ENCODE measurements at regions not wholly inside any gene's neighbourhood (a gene's known extent, or its start where the extent isn't known, plus 50 kb on each side); places are given as distances from the start of the nearest gene placed in this dataset.

DNA sequence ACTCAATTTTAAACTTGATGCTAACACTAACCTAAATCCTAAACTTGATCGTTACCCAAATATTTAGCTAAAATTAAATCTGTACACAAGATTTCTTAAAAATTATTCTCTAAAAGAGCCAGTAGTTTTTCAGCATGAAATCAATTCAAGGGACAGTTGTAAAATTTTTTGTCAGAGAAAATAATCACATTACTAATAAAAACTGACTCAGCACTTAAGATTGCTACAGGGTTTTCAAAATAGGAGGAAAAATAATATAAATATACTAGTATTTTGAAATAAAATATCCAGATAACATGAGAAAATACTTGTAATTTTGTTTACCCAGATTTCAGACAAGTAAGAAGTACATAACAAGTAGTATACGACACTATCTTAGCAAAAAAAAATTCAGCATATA, 1268.1 kb upstream of the USP15 start:
- H3K4me1 Mint-ChIP-seq, result no peaks in the 10 kb centered on the region
- no peaks in the 10 kb centered on the region for H3K9me3 ChIP-seq (ENCODE audit: control insufficient read depth, low read length, poor library complexity, severe bottlenecking)
- ATAC-seq (no peak), DNase-seq (no peak)
- H3K36me3 Mint-ChIP-seq (ENCODE audit: low read depth), result no peaks in the 10 kb centered on the region
- H3K27ac Mint-ChIP-seq, result no peak overlapping the region
- no peak overlapping the region for H3K4me3 Mint-ChIP-seq
- no peaks in the 10 kb centered on the region for H3K27me3 Mint-ChIP-seq

DNA sequence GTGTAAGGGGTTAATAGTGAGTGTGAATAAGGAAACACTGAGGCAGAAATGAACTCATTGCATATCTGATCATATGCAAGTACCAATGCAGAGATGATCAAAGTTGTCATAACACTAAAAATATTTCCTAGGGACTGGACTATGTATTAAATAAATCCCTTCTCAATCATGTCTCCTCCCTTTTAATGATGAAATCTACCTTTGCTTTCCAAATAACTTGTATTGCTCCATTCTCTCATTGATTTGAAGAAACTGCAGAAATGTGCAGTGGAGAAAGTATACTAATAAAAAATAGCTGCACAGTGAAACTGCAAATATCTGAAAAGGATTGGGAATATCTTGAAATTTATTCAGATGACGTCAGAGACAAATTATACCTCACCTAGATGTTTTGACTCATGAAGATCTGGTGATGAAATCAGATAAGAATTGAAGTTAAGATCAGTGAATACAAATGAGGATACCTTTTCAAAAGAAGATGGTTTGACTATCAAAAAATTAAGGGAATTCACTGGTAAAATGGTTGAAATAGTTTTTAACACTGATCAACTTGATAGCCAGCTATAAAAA, 1264.9 kb upstream of the USP15 start:
- no peak for DNase-seq
- no peaks in the 10 kb centered on the region for H3K9me3 ChIP-seq (ENCODE audit: control insufficient read depth, low read length, poor library complexity, severe bottlenecking)
- H3K36me3 Mint-ChIP-seq (ENCODE audit: low read depth), result no peaks in the 10 kb centered on the region
- H3K4me3 Mint-ChIP-seq, result no peak overlapping the region
- H3K27ac Mint-ChIP-seq, result no peak overlapping the region
- H3K4me1 Mint-ChIP-seq, result no peaks in the 10 kb centered on the region
- ATAC-seq, result no peak
- no peaks in the 10 kb centered on the region for H3K27me3 Mint-ChIP-seq

DNA sequence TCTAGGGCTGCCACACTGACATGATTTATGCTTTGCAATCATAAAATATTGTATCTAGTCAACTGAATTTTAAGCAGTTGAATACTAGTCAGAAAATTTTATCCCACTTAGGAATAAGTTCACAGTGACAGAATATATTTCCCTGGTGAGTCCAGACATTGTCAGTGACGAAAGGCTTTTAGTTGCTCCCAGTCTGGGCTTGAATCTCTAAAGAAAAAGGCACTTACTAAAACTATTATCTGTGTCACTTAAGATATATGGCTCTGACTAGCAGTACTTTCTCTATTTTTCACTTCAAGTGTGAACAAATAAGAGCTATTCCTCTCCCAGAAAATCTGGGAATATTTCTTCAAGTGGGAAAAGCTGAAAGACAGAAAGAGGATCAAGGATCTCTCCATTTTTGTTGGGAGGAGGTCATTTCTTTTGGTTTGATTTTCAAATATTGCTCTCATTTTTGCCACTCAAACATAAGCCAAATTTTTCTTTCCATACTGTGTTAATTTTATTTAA, 1262.3 kb upstream of the USP15 start:
- no peak overlapping the region for H3K27ac Mint-ChIP-seq
- H3K4me1 Mint-ChIP-seq, result no peaks in the 10 kb centered on the region
- H3K9me3 ChIP-seq (ENCODE audit: control insufficient read depth, low read length, poor library complexity, severe bottlenecking), result no peaks in the 10 kb centered on the region
- DNase-seq (no peak), ATAC-seq (no peak)
- H3K4me3 Mint-ChIP-seq, result no peak overlapping the region
- no peaks in the 10 kb centered on the region for H3K27me3 Mint-ChIP-seq
- no peaks in the 10 kb centered on the region for H3K36me3 Mint-ChIP-seq (ENCODE audit: low read depth)

DNA sequence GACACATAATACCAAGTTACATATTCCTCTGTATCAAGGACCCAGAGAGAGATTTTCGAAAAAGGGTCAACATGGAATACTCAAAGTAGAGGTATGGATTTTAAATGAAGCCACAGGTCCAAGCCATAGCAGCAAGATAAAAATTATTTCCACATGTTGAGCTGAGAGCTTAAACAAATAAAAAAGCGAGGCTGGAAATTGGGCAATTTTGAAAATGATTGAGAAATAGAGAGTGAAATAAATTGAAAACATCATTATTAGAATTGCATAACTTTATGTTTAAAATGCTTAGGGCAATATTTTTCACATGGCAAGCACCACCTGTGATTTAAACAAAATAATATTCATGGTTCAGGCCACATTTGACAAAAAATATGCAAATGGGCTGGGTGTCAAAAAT, 1251.0 kb upstream of the USP15 start:
- Mint-ChIP-seq H3K4me1 (no peaks in the 10 kb centered on the region), H3K27me3 (no peaks in the 10 kb centered on the region), H3K36me3 (ENCODE audit: low read depth) (no peaks in the 10 kb centered on the region), H3K4me3 (no peak overlapping the region), H3K27ac (no peak overlapping the region)
- no peaks in the 10 kb centered on the region for H3K9me3 ChIP-seq (ENCODE audit: control insufficient read depth, low read length, poor library complexity, severe bottlenecking)
- no peak for ATAC-seq
- no peak for DNase-seq

DNA sequence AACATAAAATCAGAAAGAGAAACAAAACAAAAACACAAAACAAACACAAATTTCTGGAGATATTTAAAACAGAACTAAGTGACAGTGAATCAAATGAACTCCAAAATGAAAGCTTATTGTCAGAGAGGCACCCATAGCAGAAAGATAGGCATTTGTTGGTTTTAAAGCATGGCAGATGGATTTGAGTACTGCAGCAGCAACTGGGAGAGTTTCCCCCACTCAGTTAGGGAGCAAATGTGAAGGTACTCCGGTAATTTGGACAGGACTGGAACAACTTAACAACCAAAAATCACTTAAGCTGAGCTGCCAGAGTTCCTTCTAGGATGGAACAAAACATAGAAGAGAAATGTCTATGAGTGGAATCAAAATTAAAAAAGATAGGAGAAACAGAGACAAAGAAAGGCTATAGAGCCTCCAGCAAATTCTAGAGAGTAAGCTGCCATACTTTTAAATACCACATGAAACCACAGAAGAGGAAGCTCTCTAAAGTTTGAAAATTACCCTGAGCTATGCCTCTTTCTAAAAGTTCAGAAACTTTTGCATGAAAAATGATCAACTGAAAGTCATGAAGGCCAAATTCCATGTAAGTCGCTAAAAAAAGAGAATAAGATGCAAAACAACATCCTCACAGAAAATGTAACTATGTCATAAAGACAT, 1248.3 kb upstream of the USP15 start:
- H3K9me3 ChIP-seq (ENCODE audit: control insufficient read depth, low read length, poor library complexity, severe bottlenecking), result no peaks in the 10 kb centered on the region
- Mint-ChIP-seq H3K27me3 (no peaks in the 10 kb centered on the region), H3K36me3 (ENCODE audit: low read depth) (no peaks in the 10 kb centered on the region), H3K4me3 (no peak overlapping the region), H3K27ac (no peak overlapping the region), H3K4me1 (no peaks in the 10 kb centered on the region)
- ATAC-seq, result no peak
- no peak for DNase-seq

DNA sequence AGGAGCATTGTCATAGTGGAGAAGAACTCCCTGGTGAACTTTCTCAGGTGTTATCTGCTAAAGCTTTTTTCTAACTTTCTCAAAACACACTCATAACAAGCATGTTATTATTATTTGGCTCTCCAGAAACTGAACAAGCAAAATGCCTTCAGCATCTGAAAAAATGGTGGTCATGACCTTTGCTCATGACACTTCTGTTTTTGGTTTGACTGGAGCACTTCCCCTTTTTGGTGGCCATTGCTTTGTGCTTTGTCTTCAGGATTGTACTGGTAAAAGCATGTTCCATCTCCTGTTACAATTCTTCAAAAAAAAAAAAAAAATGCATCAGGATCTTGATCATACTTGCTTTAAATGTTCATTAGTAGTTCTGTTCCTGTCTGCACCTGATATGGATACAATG, 1241.6 kb upstream of the USP15 start:
- Mint-ChIP-seq H3K27me3 (no peaks in the 10 kb centered on the region), H3K4me3 (no peak overlapping the region), H3K4me1 (no peaks in the 10 kb centered on the region), H3K36me3 (ENCODE audit: low read depth) (no peaks in the 10 kb centered on the region), H3K27ac (no peak overlapping the region)
- ATAC-seq (no peak), DNase-seq (no peak)
- no peaks in the 10 kb centered on the region for H3K9me3 ChIP-seq (ENCODE audit: control insufficient read depth, low read length, poor library complexity, severe bottlenecking)

DNA sequence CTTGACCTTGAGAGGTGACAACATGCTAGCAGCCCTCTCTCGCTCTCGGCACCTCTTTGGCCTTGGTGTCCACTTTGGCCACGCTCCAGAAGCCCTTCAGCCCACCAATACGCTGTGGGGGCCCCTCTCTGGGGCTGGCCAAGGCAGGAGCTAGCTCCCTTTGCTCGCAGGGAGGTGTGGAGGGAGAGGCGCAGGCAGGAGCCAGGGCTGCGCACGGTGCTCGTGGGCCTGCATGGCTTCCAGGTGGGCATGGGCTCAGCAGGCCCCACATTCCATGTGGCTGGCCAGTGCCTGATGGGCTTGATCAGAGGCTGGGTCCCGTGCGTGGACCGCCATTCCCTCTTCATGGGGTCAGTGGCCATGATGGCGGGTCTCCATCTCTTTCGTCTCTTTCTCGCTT, 1237.0 kb upstream of the USP15 start:
- Mint-ChIP-seq H3K27me3 (no peaks in the 10 kb centered on the region), H3K4me1 (no peaks in the 10 kb centered on the region), H3K36me3 (ENCODE audit: low read depth) (no peaks in the 10 kb centered on the region), H3K4me3 (no peak overlapping the region), H3K27ac (no peak overlapping the region)
- ATAC-seq (no peak), DNase-seq (no peak)
- no peaks in the 10 kb centered on the region for H3K9me3 ChIP-seq (ENCODE audit: control insufficient read depth, low read length, poor library complexity, severe bottlenecking)

DNA sequence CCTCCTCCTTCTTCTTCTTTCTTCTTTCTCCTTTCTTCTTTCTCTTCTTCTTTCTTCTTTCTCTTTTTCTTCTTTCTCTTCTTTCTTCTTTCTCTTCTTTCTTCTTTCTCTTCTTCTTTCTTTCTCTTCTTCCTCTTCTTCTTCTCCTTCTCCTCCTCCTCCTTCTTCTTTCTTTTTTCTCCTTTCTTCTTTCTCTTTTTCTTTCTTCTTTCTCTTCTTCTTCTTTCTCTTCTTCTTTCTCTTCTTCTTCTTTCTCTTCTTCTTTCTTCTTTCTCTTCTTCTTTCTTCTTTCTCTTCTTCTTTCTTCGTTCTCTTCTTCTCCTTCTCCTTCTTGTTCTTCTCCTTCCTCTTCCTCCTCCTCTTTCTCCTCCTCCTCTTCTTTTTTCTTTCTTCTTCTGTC, 1230.7 kb upstream of the USP15 start:
- Mint-ChIP-seq H3K36me3 (ENCODE audit: low read depth) (no peaks in the 10 kb centered on the region), H3K27me3 (no peaks in the 10 kb centered on the region), H3K27ac (no peak overlapping the region), H3K4me3 (no peak overlapping the region), H3K4me1 (no peaks in the 10 kb centered on the region)
- H3K9me3 ChIP-seq (ENCODE audit: control insufficient read depth, low read length, poor library complexity, severe bottlenecking), result no peaks in the 10 kb centered on the region
- ATAC-seq (no peak), DNase-seq (no peak)

DNA sequence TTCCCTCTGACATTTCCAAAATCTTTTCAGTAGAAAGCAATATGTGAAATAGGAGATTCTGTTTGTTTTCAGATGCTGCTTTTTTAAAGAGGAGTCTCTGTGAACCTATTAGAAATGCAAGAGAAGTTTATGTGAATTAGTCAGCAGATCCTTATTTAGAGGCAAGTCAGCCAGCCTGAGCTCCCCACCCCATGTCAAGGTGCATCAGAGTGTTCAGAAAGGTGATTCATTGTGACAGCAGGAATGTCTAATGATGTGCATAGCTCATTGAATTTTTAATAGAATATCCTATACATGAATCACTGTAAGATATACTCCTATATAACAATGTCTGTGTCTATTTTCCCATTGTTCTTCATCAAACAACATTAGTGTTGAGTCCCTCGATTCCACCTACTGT, 1222.4 kb upstream of the USP15 start:
- Mint-ChIP-seq H3K27ac (no peak overlapping the region), H3K4me3 (no peak overlapping the region), H3K27me3 (no peaks in the 10 kb centered on the region), H3K36me3 (ENCODE audit: low read depth) (no peaks in the 10 kb centered on the region), H3K4me1 (no peaks in the 10 kb centered on the region)
- DNase-seq (no peak), ATAC-seq (no peak)
- no peaks in the 10 kb centered on the region for H3K9me3 ChIP-seq (ENCODE audit: control insufficient read depth, low read length, poor library complexity, severe bottlenecking)

DNA sequence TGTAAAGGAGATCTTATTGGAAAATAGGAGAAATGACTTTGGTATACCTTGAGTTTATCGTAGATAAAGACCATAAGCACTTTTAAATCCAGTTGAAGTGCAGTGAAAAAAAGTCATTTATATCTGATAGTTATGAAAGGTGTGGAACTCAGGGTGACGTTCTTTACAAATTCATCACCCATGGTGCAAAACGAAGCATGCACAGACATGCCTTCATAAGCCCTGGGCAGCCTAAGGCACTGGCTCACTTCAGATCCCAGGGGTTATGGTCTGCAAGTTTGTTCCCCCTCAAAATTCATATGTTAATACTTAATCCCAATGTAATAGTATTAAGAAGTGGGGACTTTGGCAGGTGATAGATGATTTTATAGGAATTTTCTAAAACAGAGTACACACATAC, 1216.4 kb upstream of the USP15 start:
- H3K9me3 ChIP-seq (ENCODE audit: control insufficient read depth, low read length, poor library complexity, severe bottlenecking), result no peaks in the 10 kb centered on the region
- no peak overlapping the region for H3K4me3 Mint-ChIP-seq
- H3K4me1 Mint-ChIP-seq, result no peaks in the 10 kb centered on the region
- ATAC-seq (no peak), DNase-seq (no peak)
- no peaks in the 10 kb centered on the region for H3K36me3 Mint-ChIP-seq (ENCODE audit: low read depth)
- no peak overlapping the region for H3K27ac Mint-ChIP-seq
- H3K27me3 Mint-ChIP-seq, result no peaks in the 10 kb centered on the region

DNA sequence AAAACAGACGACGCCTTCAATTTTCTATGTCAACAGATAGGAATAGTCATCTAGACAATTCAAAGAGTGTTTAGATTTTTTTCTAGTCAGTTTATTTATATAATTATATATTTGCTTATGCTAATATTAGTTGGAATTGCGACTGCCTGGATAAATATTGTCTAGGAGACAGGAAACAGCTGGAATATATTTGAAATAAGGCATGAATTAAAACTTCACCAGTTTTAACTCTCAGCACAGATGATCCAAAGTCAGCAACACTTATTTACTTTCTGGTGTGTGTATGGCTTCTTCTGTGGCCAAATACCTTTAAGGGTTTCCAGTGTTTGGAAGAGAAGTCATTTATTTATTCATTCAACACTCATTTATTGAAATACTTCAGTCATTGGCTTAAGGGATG, 1215.4 kb upstream of the USP15 start:
- Mint-ChIP-seq H3K27me3 (no peaks in the 10 kb centered on the region), H3K4me3 (no peak overlapping the region), H3K36me3 (ENCODE audit: low read depth) (no peaks in the 10 kb centered on the region), H3K4me1 (no peaks in the 10 kb centered on the region), H3K27ac (no peak overlapping the region)
- DNase-seq, result no peak
- no peaks in the 10 kb centered on the region for H3K9me3 ChIP-seq (ENCODE audit: control insufficient read depth, low read length, poor library complexity, severe bottlenecking)
- ATAC-seq, result no peak

DNA sequence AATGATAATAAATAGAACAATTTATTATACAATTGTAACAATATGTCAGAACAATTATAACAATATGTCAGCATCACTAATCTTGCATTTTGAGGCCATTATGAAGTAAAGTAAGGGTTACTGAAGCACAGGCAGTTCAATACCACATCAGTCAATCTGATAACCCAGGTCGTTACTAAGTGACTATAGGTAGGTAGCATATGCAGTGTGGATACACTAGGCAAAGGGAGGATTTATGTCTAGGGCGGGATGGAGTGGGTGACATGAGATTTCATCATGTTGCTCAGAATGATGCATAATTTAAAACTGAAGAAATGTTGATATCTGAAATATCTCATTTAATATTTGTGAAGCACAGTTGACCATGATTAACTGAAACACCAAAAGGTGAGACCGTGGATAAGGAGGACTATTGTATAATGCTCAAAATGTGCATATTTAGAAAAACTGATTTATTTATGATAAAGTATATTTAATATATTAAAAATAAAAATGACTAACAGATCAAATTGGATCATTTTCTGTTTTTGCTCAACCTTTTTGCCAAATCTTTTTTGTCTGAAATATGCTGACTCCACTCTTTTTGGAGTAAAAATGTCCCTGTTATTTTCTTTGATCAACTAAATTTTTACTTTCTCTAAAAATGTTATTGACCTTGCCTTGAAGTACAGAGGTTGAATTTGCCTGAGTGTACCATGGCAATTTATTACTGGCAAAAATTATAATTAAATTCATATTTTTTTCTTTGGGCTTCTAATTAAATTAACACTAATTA, 1189.4 kb upstream of the USP15 start:
- H3K4me1 Mint-ChIP-seq, result no peaks in the 10 kb centered on the region
- no peak overlapping the region for H3K27ac Mint-ChIP-seq
- no peaks in the 10 kb centered on the region for H3K36me3 Mint-ChIP-seq (ENCODE audit: low read depth)
- H3K4me3 Mint-ChIP-seq, result no peak overlapping the region
- no peak for ATAC-seq
- H3K9me3 ChIP-seq (ENCODE audit: control insufficient read depth, low read length, poor library complexity, severe bottlenecking), result no peaks in the 10 kb centered on the region
- H3K27me3 Mint-ChIP-seq, result no peaks in the 10 kb centered on the region
- no peak for DNase-seq

DNA sequence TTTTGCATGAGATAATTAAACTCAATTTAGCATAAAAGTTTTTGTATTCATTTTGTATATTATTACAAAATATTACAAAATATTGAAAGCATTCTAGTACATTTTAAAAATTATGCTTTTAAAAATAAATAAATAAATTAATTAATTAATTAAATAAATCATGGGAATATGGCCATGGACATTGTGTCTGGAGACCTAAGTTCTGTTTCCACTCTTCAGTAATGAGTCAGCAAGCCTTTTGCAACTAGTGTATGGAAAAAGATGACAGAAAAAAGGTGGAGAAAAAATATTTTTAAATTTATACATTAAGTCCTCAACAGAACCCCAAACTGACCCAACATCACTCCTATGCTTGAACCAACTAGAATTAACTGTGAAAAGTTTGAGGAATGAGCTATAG, 1187.5 kb upstream of the USP15 start:
- no peaks in the 10 kb centered on the region for H3K4me1 Mint-ChIP-seq

DNA sequence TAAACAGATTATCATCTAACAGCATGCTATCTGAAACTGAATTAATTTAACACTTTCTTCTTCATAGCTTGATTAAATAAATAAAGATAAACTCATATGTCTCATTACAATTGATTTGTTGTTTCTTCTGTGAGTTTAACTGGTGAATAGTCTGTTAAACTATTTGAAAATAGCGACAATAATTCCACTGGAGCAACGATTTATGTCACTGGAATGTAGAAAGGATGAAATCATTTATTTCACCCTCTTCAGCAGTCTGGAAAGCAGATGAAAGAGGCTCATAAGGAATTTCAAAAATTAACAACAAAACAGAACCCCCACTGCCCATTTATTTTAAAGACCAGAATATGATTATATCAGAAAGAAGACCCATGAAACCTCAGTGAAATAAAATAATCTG, 1165.1 kb upstream of the USP15 start:
- DNase-seq (no peak), ATAC-seq (no peak)
- H3K36me3 Mint-ChIP-seq (ENCODE audit: low read depth), result no peaks in the 10 kb centered on the region
- H3K27me3 Mint-ChIP-seq, result no peaks in the 10 kb centered on the region
- no peak overlapping the region for H3K27ac Mint-ChIP-seq
- no peaks in the 10 kb centered on the region for H3K9me3 ChIP-seq (ENCODE audit: control insufficient read depth, low read length, poor library complexity, severe bottlenecking)
- no peak overlapping the region for H3K4me3 Mint-ChIP-seq
- no peaks in the 10 kb centered on the region for H3K4me1 Mint-ChIP-seq

More for the DNA sequence above, 1187.5 kb upstream of the USP15 start:
- Mint-ChIP-seq H3K36me3 (ENCODE audit: low read depth) (no peaks in the 10 kb centered on the region), H3K4me3 (no peak overlapping the region), H3K27me3 (no peaks in the 10 kb centered on the region), H3K27ac (no peak overlapping the region)
- DNase-seq, result no peak
- ATAC-seq, result no peak
- no peaks in the 10 kb centered on the region for H3K9me3 ChIP-seq (ENCODE audit: control insufficient read depth, low read length, poor library complexity, severe bottlenecking)
